Dermis microvascular lymphatic vessel endothelial cell (primary cell): ENCODE measurements at regions not wholly inside any gene's neighbourhood (a gene's known extent, or its start where the extent isn't known, plus 50 kb on each side); places are given as distances from the start of the nearest gene placed in this dataset.
"Not testable (repeated sequence)": the region's sequence is repeated elsewhere in the genome, so short reads cannot be mapped to it uniquely, and the experiment has no call there.

ENCODE experiments used
- DNase-seq, 2 donors: peaks; one replicate each; pipeline versions ENCODE4 v3.0.0 to v3.0.0-alpha.2; 2010; ENCODE audit warnings: low read depth in 2 of 2

DNA sequence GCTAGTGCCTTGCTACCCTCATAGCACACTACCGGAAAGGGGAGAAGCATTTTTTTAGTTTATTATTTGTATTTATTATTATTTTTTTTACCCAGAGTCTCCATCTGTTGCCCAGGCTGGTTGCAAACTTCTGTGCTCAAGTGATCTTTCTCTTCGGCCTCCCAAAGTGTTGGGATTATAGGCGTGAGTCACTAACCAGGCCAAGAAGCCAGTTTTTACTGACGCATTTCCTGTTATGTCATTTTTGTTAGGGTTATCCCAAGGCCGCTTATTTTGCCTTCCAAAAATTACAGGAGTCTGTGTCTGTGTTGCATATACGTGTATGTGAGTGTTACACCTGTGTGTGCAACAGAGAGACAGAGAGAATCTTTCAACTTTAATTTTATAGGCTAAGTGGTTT is 404.5 kb downstream of the GBA3 start:
- DNase-seq, result no peak

DNA sequence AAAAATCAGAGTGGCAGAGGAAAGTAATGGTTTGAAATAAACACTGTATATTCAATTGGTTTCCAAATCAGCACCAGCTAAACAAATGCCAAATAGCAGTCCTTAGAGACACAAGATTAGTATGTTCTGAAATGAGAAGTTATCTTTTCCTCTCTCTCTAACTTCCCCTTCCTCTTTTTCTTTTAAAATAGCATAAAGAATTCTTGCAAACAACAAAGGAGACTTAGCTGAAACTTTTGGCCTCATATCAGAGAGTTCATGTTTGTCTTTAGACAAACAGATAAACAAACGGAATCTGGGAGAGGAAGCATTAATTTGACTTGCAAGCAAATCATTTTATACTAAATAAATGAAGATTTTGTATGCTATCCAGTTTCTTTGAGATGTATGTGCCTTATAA is 399.0 kb downstream of the GBA3 start:
- no peak for DNase-seq

DNA sequence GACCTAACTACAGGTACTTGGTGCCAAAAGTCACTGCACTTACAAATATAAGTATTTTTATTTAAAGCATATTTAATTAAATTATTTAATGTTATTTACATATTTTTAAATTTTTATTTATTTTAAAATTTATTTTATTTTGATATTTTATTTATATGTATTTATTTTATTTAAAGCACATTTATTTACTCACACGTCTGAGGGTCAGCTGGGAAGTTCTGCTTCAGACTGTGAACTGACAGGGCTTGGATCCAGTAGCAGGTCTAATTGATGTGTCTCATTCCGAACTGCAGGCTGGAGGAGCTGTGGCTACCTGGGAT is 392.5 kb downstream of the GBA3 start:
- DNase-seq, result no peak

DNA sequence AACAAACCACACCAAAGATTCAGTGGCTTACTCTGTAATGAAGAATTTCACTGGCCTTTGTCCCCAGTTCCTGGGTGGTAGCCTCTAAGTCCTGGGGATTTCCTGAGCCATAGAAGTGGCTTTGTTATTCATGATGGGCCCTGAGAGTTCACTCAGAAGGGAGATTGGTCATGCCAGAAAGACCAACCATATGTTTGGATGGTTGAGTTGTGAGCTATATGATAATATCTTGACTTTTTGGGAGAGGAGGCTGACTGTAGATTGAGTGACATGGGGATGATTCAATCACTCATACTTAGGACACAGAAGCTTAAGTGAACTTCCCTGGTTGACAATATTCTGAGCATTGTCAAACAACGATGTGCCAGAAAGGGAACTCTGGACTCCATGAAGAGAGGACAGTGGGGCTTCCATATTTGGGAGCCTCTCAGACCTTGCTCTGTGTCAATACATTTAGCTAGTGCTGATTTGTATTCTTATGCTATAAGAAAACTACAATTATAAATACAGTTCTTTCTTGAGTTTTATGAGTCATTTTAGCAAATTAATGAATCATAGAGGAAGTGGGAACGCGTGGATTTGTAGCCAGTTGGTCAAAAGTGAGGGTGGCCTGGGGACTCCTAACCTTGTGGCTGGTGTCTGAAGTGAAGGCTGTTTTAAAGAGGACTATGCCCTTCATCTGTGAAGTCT is 392.0 kb downstream of the GBA3 start:
- no peak for DNase-seq

DNA sequence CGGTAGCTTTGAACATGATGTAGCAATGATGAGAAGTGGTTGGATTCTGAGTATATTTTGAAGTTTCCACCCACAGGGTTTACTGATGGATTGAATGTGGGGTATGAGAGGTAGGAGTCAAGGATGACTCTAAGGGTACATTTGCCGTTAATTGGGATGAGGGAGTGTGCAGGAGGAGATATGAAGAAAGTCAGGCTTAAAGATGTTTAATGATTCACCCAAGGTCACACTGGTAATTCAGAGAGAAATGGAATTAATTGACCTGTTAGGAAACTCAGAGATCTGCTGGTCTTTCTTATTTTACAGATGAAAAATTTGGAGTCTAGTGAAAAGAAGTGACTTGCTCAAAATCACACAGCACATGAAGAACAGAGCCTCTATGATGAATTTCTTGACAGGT is 390.7 kb downstream of the GBA3 start:
- DNase-seq, result no peak

DNA sequence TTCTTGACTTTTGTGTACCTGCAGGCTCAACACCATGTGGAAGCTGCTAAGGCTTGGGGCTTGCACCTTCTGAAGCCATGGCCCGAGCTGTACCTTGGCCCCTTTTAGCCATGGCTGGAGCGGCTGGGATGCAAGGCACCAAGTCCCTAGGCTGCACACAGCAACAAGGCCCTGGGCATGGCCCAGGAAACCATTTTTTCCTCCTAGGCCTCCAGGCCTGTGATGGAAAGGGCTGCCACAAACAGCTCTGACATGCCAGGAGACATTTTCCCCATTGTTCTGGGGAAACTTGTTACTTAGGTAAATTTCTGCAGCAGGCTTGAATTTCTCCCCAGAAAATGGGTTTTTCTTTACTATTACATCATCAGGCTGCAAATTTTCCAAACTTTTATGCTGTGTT is 387.4 kb downstream of the GBA3 start:
- DNase-seq, result not testable (repeated sequence)

DNA sequence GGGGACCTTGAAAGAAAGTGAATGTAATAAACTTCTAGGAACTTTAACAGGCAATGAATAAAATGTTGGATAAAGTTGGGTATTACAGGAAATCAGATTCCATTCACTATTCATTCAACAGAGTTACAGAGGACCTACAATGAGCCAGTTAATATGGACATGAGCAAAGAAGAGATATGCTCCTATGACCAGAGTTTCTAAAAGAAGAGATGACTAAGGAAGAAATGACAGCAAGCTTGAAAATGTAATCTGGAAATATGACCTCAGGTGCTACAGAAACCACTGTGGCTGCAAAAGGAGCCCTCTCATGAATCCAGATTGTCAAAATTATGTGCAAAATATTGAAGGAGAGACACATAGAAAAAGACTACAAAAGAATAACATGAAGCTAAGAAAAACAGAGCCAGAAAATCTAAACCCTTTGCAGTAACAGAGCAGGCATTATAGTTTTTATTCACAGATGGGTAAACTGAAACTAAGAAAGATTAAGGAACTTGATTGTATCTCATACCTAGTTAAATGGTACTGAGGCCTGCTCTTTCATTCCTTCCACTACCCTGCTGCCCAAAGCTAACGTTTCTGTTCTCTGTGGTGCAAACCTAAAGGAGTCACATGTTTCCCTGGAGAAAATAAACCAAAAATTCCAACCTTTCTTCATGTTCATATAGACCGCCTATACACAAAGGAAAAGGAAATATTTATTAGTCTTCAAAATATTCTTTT is 378.3 kb downstream of the GBA3 start:
- no peak for DNase-seq

DNA sequence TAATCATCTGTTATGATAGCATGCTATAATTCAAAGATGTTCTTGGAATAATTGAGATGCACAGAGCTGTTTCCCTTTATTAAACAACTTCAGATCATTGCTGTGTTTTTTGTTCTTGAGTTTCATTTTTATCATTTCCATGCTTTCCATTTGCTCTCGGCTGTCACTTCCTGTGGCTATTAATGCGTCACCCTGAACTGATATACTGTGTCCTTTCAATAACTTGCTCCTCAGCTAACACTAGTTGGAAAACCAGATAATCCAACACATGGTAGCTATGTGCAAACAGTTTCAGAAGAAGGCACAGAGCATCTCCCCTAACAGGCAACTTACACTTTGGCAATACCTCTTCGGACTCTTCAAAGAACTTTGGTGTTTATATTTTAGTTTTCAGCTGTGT is 376.0 kb downstream of the GBA3 start:
- no peak for DNase-seq

DNA sequence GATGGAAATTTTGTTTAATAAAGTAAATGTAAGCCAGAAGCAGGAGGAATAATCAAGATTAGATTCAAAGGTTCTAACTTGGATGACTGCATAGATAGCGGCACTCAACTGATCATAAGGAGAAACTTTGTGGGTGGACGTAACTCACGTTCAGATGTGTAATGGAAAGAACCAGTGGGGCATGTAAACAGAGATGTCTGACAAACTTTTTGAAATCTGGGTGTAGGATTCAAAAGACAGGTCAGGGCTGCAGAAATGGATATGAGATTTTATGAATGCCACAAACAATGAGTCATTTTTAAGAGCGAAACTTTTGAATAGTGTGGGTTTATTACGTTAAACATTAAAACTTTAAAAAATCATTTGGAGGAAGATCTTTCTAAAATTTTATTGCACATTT is 375.6 kb downstream of the GBA3 start:
- DNase-seq, result no peak

DNA sequence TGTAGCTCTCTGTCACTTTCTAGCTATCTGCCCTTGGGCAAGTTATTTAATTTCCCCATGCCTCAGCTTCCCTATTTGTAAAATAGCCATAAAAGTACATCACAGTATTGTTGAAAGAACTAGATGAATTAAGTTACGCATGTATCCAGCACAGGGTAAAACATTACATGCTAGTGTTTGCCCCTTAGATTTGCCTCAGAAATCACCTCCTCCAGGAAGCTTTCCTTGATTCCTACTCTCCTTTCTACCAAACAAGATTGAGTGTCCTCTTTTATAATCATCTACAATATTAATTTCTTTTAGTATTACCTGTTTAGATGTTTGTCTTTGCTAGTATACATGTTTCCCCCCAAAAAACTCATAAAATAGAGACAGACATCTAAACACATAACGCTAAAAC is 369.5 kb downstream of the GBA3 start:
- no peak for DNase-seq

DNA sequence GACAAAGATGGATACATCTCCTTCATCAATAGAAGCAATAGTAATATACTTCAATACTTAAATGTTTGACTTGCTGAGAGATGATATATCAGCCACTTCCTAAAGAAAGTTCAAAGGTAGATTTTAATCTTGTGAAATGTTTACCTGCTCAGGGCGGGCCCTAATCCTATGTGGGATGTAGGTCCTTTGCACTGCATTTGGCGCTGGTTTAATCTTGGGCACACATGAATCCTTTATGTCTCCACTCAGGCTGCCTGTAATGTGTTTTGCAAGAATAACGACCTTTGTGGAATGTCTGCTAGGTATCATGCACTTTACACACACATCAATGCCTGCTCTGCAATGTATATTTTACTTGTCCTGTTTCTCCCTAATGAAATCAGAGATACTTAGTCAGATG is 368.7 kb downstream of the GBA3 start:
- no peak for DNase-seq

DNA sequence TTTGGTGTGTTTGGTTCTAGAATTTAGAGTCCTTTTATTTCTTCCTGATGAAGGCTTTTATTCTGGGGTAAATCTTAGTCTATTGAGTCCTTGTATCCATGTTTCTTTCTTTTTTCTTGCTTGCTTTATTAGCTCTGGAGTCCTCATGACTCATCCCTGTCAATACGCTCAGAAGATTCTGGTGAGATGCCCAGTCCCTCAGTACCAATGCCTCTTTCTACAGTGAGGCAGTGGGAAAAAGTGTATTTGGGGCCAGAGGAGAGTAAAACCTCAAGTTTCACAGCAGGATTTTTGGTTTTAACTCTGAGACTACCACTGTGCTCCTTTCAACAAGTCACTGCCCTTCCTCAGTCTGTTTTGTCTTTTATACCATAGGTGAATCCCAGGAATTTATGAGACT is 368.0 kb downstream of the GBA3 start:
- DNase-seq, result no peak

DNA sequence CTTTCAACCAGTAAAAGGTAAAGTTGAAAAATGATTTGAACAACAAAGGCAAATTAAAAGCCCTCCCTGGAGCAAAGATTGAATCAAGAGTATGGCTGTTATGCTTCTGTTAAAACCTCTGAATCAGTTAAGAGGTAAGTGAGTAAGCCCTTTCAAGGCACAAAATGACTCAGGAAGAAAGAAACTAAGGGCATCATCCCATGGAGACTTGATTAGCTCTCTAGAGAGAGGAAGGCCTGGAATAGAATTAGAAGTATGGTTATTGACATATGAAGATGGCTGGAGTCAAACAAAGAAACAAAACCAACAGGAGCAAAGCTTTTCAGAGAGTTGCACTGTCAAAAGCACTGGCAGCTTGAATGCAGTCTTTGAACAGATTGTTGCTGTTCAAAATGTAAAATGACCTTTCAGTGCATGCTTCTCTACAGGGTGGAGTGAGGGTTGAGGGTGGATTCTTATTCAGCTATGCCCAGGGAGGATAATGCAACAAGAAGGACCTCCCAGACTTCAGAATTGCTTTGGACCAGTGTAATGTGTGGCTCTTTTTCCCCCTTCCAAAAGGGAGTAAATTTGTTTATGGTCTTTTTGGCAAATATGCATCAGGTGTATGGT is 365.5 kb downstream of the GBA3 start:
- DNase-seq, result no peak

DNA sequence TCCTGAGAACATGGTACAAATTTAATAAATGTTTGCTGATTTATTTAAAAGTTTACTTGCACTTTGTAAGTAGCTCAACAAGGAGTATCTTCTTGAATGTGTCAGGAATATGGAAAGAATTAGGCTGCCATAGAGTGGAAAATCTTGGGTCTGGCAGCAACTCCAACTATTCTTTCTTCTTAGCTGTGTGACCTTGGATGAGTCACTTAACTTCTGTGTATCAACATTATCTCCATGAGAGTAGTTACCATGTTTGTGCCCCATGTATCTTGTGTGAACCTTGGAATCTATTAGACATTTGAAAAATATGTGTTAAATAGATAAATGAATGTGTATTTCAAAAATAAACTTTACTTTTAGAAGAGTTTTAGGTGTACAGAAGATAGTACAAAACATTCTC is 348.8 kb downstream of the GBA3 start:
- no peak for DNase-seq

DNA sequence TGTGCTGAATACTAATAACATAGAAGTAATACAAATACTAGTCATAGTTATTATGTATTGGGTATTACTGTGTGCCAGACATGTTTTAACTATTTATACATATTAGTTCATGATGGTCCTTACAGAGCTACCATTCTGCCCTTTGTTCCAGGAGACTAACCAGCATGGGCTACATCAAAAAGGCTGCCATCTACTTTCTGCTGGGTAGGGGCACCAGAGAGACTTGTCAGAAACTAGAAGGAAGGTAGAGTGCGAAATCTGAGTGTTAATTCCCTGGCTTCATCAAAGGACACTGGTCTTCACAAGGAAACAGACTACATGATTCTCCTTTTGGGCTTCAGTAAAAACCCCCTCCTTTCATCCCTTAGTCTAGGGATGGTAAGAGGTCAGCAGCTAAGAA is 347.8 kb downstream of the GBA3 start:
- no peak for DNase-seq

DNA sequence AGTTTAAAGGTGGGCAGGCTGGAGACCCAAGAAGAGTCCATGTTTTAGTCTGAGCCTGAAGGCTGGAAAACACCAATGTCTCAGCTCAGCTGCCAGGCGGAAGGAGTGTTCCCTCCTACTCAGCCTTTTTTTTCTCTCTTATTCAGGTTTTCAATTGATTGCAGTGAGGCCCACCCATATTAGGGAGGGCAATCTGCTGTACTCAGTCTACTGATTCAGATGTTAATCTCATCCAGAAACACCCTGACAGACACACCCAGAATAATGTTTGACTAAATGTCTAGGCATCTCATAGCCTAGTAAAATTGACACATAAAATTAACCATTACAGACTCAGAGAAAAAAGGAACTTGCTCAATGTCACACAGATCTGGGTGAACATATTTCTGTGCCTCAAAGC is 347.1 kb downstream of the GBA3 start:
- no peak for DNase-seq

DNA sequence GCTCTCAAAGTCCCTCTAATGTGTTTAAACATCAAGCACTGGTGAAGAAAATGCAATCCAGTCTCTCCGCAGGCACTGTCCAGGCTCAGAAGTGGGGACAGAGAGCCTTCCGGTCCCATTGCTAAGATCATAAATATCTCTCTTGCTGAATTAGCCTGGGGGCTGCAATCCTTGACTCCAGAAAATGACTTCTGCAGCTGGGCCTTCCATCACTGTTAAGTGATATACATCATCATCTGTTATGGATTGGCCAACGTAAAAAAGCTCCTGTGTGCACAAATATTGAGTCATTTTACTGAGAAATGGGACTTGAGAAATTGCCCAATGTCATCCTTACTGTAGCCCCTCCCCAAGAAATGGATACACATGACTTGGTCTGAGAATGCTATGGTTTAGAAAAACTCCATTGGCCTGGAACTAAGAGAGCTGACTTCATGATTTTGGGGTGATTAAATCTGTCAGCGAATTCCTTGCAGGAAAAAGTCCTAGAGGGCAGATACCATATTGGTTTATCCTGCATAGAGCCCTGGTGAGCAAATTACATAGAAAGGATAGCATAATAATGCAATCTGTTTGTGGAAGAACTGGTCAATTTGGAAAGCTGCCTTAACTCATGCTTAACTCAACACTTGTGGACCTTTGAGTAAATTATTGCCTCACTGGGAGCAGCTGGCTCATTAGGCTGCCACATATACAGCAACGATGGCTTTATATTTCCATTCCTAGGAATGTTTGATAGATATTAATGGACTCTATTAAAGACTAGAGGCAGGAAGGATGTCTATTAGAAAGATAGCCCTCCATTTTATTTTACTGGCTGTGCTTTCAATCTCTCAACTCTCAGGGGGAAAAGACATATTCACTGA is 346.1 kb downstream of the GBA3 start:
- no peak for DNase-seq

DNA sequence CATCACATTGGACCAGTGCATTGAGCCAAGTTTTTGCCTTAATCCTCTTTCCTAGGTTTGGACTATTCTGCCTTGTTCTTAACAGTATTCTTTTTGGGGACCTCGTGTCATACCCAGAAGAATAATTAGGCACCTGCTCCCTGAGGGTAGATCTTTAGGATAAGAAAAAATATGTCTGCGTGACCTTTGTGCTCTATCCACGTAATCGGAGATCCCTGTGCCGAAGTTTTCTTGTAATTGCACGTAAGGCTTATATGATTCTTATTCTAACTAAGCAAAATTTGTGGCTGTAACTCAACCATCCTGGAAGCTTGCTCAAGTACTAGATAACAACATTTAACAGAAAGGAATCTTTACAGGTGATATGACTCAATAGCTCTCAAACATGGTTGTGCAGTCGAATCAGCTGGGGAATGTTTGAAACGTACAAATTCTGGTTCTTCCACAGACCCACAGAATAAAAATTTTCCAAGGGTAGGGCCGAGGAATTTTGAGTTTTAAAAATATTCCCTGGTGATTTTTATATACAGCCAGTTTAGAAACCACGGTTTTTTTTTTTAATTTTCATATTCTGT is 344.3 kb downstream of the GBA3 start:
- no peak for DNase-seq

DNA sequence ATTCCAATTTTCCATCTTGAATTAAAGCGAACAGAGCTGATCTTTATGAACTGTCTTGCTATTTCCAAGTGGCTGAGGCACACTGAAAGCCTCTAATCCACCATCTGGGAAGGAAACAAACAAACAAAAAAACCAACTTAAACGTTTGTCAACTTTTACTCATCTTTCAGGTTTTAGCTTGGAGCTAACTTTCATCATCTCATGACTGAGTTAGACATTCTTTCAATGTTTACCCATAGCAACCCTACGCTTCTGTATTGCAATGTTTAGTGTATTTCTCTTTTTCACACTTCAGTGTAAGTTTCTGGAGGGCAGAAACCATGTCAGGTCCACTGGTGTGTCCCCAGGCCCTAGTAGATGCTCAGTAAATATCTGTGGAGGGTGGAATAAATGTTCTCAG is 343.8 kb downstream of the GBA3 start:
- no peak for DNase-seq

DNA sequence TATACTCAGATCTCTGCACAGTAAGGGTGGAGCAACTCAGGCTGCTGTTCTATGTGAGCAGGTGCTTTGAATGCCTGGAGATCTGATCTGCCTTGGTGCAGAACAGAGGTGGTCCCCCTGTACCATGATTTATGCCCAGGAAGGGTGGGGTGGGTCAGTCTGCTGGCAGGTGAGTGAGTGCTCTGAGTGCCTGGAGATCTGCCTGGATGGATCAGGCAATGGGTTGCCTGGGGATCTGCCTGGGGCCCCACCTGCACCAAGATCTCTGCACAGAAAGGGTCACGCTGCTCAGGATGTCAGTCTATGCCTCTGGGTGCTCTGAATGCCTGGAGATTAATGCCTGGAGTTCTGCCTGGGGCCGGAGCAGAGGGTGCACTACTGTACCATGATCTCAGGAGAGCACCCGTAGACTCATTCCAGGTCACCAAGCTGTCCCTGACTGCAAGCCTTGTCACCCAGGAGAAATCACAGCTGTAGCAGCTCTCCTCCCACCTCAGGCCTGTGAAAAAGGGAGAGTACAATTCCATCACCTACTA is 342.9 kb downstream of the GBA3 start:
- no peak for DNase-seq

DNA sequence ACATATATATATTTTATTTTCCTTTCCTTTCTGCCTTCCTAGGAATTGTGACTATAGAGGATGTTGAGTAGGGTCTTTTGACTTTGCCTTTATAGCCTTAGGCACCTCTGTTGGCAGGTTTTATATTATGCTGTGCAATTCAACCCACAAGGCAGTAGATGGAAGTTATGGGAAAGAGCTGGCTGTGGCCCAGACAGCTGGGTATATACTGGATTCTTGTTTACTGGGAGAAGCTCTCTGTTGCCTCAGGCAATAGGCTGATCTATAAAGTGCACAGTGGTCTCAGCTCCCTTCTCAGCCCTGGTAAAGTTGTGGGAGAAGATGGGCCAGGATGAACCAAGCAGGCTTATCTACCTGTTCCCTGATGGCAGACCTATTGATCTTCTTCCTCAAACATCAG is 342.0 kb downstream of the GBA3 start:
- DNase-seq, result no peak

DNA sequence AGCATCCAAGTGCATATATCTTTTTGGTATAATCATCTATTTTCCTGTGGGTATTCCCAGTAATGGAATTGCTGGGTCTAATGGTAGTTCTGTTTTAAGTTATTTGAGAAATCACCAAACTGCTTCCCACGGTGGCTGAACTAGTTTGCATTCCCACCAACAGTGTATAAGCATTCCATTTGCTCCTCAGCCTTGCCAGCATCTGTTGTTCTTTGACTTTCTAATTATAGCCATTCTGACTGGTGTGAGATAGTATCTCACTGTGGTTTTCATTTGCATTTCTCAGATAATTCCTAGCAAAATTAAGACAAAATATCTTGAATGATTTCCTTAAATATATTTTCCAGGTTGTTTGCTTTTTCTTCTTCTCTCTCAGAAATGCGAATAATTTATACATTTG is 341.1 kb downstream of the GBA3 start:
- no peak for DNase-seq
